Trophoblast cell (in vitro differentiated cells and primary cell): ENCODE measurements at regions not wholly inside any gene's neighbourhood (a gene's known extent, or its start where the extent isn't known, plus 50 kb on each side); places are given as distances from the start of the nearest gene placed in this dataset.
A peak's percentile ranks its signal among the peaks of the same experiment; 100 is the strongest.

Experiments used
- DNase-seq, 2 donors: peaks; one replicate each; pipeline ENCODE4 v3.0.0-alpha.2; 2016
- H2AFZ ChIP-seq: 2 replicates; pipeline ENCODE4 v1.6.1; 2013; ENCODE audit warnings: low read length, moderate library complexity, mild to moderate bottlenecking; ENCODE audit not compliant: insufficient read depth, poor library complexity
- H2AK5ac ChIP-seq: 2 replicates; pipeline ENCODE4 v1.6.1; 2013; ENCODE audit warnings: mild to moderate bottlenecking, low read length
- H2BK120ac ChIP-seq: 2 replicates; pipeline ENCODE4 v1.6.1; 2013; ENCODE audit warnings: low read length, mild to moderate bottlenecking, moderate library complexity; ENCODE audit not compliant: insufficient read depth, poor library complexity
- H2BK12ac ChIP-seq: 2 replicates; pipeline ENCODE4 v1.6.1; 2013; ENCODE audit warnings: mild to moderate bottlenecking, low read length, moderate library complexity
- H2BK5ac ChIP-seq: 2 replicates; pipeline ENCODE4 v1.6.1; 2013; ENCODE audit warnings: low read length, low read depth, moderate library complexity, mild to moderate bottlenecking; ENCODE audit not compliant: poor library complexity
- H3K14ac ChIP-seq: 2 replicates; pipeline ENCODE4 v1.6.1; 2013; ENCODE audit warnings: mild to moderate bottlenecking, low read length
- H3K18ac ChIP-seq: 2 replicates; pipeline ENCODE4 v1.6.1; 2013; ENCODE audit warnings: mild to moderate bottlenecking, low read length
- H3K23ac ChIP-seq: 2 replicates; pipeline ENCODE4 v1.6.1; 2013; ENCODE audit warnings: low read length
- H3K27ac ChIP-seq: 2 replicates; pipeline ENCODE4 v1.5.1; 2013; ENCODE audit warnings: low read depth, mild to moderate bottlenecking, inconsistent platforms, low read length, moderate library complexity
- H3K27me3 ChIP-seq: 2 replicates; pipeline ENCODE4 v1.6.1; 2013; ENCODE audit warnings: inconsistent platforms, mild to moderate bottlenecking, low read length, moderate library complexity; ENCODE audit not compliant: insufficient read depth
- H3K36me3 ChIP-seq, 2 experiments: 1 replicate in 1 of 2; 2 replicates in 1 of 2; pipeline ENCODE4 v1.6.1; 2013; ENCODE audit warnings: low read length in 2 of 2, mild to moderate bottlenecking in 2 of 2, moderate library complexity in 1 of 2; ENCODE audit not compliant: insufficient read depth in 2 of 2, control insufficient read depth in 1 of 2
- H3K4ac ChIP-seq: 2 replicates; pipeline ENCODE4 v1.6.1; 2013; ENCODE audit warnings: low read depth, mild to moderate bottlenecking, low read length, moderate library complexity
- H3K4me1 ChIP-seq, 2 experiments: 1 replicate in 1 of 2; 2 replicates in 1 of 2; pipeline ENCODE4 v1.6.1; 2013; ENCODE audit warnings: low read length in 2 of 2, mild to moderate bottlenecking in 2 of 2, moderate library complexity in 1 of 2; ENCODE audit not compliant: insufficient read depth in 2 of 2, control insufficient read depth in 1 of 2
- H3K4me2 ChIP-seq: 2 replicates; pipeline ENCODE4 v1.6.1; 2013; ENCODE audit warnings: inconsistent platforms, mild to moderate bottlenecking, low read length, moderate library complexity
- H3K4me3 ChIP-seq: 2 replicates; pipeline ENCODE4 v1.5.1; 2013; ENCODE audit warnings: mild to moderate bottlenecking, low read depth, low read length, inconsistent platforms
- H3K79me1 ChIP-seq: one replicate; pipeline ENCODE4 v1.6.1; 2013; ENCODE audit warnings: low read length
- H3K79me2 ChIP-seq: 2 replicates; pipeline ENCODE4 v1.6.1; 2013; ENCODE audit warnings: low read length, mild to moderate bottlenecking; ENCODE audit not compliant: control insufficient read depth, insufficient read depth, poor library complexity
- H3K9ac ChIP-seq: 2 replicates; pipeline ENCODE4 v1.6.1; 2013; ENCODE audit warnings: mild to moderate bottlenecking, low read length
- H3K9me3 ChIP-seq: 2 replicates; pipeline ENCODE4 v1.6.1; 2013; ENCODE audit warnings: low read depth, mild to moderate bottlenecking, control low read depth, inconsistent platforms, low read length; ENCODE audit not compliant: insufficient read depth
- H4K12ac ChIP-seq: 2 replicates; pipeline ENCODE4 v1.6.1; 2013; ENCODE audit warnings: low read depth, mild to moderate bottlenecking, low read length, moderate library complexity
- H4K8ac ChIP-seq: 2 replicates; pipeline ENCODE4 v1.6.1; 2013; ENCODE audit warnings: low read depth, mild to moderate bottlenecking, low read length, moderate library complexity
- H4K91ac ChIP-seq: one replicate; pipeline ENCODE4 v1.6.1; 2013; ENCODE audit warnings: low read depth, mild to moderate bottlenecking, low read length, moderate library complexity
- WGBS: extraction: QIAGEN DNeasy Blood & Tissue Kit; methylation state at CpG from one replicate; pipeline ENCODE4 v1.1.7; 2013; ENCODE audit warnings: missing lambda C conversion rate; ENCODE audit not compliant: insufficient read length, insufficient coverage; ENCODE audit errors: extremely low coverage; 5-methylcytosine and 5-hydroxymethylcytosine counted together

- no peak overlapping the region for H2AK5ac ChIP-seq
- H3K18ac ChIP-seq: no peak overlapping the region
- no peak overlapping the region for H2BK5ac ChIP-seq
- H3K79me1 ChIP-seq: no peaks in the 10 kb centered on the region
- H4K91ac ChIP-seq: no peak overlapping the region
- H2BK120ac ChIP-seq: no peak overlapping the region
- peaks cover 4% of the 10 kb centered on the region for H3K9me3 ChIP-seq
- no peaks in the 10 kb centered on the region for H3K79me2 ChIP-seq
- DNase-seq: no peak
- no peak overlapping the region for H3K4me3 ChIP-seq
- H2AFZ ChIP-seq: no peak overlapping the region
- no peak overlapping the region for H2BK12ac ChIP-seq
- no peaks in the 10 kb centered on the region for H3K27me3 ChIP-seq
- H4K12ac ChIP-seq: no peak overlapping the region
- H4K8ac ChIP-seq: no peak overlapping the region
- H3K4me2 ChIP-seq: no peak overlapping the region
- no peak overlapping the region for H3K23ac ChIP-seq
- no peak overlapping the region for H3K9ac ChIP-seq
- H3K27ac ChIP-seq: no peak overlapping the region
- no peaks in the 10 kb centered on the region for H3K4me1 ChIP-seq
- no CpG with 5 or more reads among the region's 7 CpGs for WGBS
- H3K36me3 ChIP-seq: no peaks in the 10 kb centered on the region
- no peak overlapping the region for H3K4ac ChIP-seq
- H3K14ac ChIP-seq: no peak overlapping the region
Observed at GRCh38 chr2:122138561-122138960, 383.1 kb downstream of the TSN start.

GRCh38 chr2:122139739-122140420, 384.4 kb downstream of the TSN start:
- H2AK5ac ChIP-seq: no peak overlapping the region
- H3K9me3 ChIP-seq: peaks cover 2% of the 10 kb centered on the region
- no peak overlapping the region for H3K4me2 ChIP-seq
- H3K36me3 ChIP-seq: no peaks in the 10 kb centered on the region
- H4K8ac ChIP-seq: no peak overlapping the region
- no peak overlapping the region for H2BK120ac ChIP-seq
- H3K4me1 ChIP-seq: no peaks in the 10 kb centered on the region
- H3K4me3 ChIP-seq: no peak overlapping the region
- H2AFZ ChIP-seq: peak overlapping the region; percentile 72
- H3K27ac ChIP-seq: no peak overlapping the region
- no peaks in the 10 kb centered on the region for H3K79me2 ChIP-seq
- H3K27me3 ChIP-seq: no peaks in the 10 kb centered on the region
- H2BK5ac ChIP-seq: no peak overlapping the region
- DNase-seq: no peak
- no peak overlapping the region for H4K12ac ChIP-seq
- H3K23ac ChIP-seq: no peak overlapping the region
- no peak overlapping the region for H3K4ac ChIP-seq
- no peak overlapping the region for H3K18ac ChIP-seq
- no CpG with 5 or more reads among the region's 11 CpGs for WGBS
- no peak overlapping the region for H2BK12ac ChIP-seq
- no peak overlapping the region for H4K91ac ChIP-seq
- no peak overlapping the region for H3K9ac ChIP-seq
- H3K14ac ChIP-seq: no peak overlapping the region
- no peaks in the 10 kb centered on the region for H3K79me1 ChIP-seq

- no peak overlapping the region for H2BK12ac ChIP-seq
- no peak overlapping the region for H3K27ac ChIP-seq
- H2BK120ac ChIP-seq: no peak overlapping the region
- no peaks in the 10 kb centered on the region for H3K9me3 ChIP-seq
- no peak overlapping the region for H2AFZ ChIP-seq
- H3K4me3 ChIP-seq: no peak overlapping the region
- DNase-seq: no peak
- H3K14ac ChIP-seq: no peak overlapping the region
- WGBS: no CpG with 5 or more reads among the region's 3 CpGs
- H3K27me3 ChIP-seq: no peaks in the 10 kb centered on the region
- no peaks in the 10 kb centered on the region for H3K36me3 ChIP-seq
- no peak overlapping the region for H4K12ac ChIP-seq
- H3K79me2 ChIP-seq: no peaks in the 10 kb centered on the region
- no peak overlapping the region for H2BK5ac ChIP-seq
- no peak overlapping the region for H3K4ac ChIP-seq
- no peak overlapping the region for H3K9ac ChIP-seq
- no peak overlapping the region for H3K23ac ChIP-seq
- H3K18ac ChIP-seq: no peak overlapping the region
- H3K4me1 ChIP-seq: no peaks in the 10 kb centered on the region
- no peak overlapping the region for H4K91ac ChIP-seq
- no peak overlapping the region for H2AK5ac ChIP-seq
- no peak overlapping the region for H3K4me2 ChIP-seq
- H4K8ac ChIP-seq: no peak overlapping the region
- H3K79me1 ChIP-seq: no peaks in the 10 kb centered on the region
Observed at GRCh38 chr2:122144884-122145283, 389.4 kb downstream of the TSN start.

GRCh38 chr2:122145856-122146255, 390.4 kb downstream of the TSN start:
- no CpG with 5 or more reads among the region's 3 CpGs for WGBS
- no peak overlapping the region for H2BK120ac ChIP-seq
- no peak overlapping the region for H3K4ac ChIP-seq
- H4K12ac ChIP-seq: no peak overlapping the region
- no peak overlapping the region for H3K18ac ChIP-seq
- no peak overlapping the region for H2BK12ac ChIP-seq
- no peak overlapping the region for H4K91ac ChIP-seq
- no peaks in the 10 kb centered on the region for H3K36me3 ChIP-seq
- H3K79me1 ChIP-seq: no peaks in the 10 kb centered on the region
- no peak overlapping the region for H3K23ac ChIP-seq
- H3K79me2 ChIP-seq: no peaks in the 10 kb centered on the region
- H3K9me3 ChIP-seq: no peaks in the 10 kb centered on the region
- H2BK5ac ChIP-seq: no peak overlapping the region
- H3K4me3 ChIP-seq: no peak overlapping the region
- no peak overlapping the region for H2AFZ ChIP-seq
- H3K4me2 ChIP-seq: no peak overlapping the region
- H2AK5ac ChIP-seq: no peak overlapping the region
- H3K27me3 ChIP-seq: no peaks in the 10 kb centered on the region
- H3K9ac ChIP-seq: no peak overlapping the region
- no peak overlapping the region for H3K14ac ChIP-seq
- no peaks in the 10 kb centered on the region for H3K4me1 ChIP-seq
- DNase-seq: no peak
- H3K27ac ChIP-seq: no peak overlapping the region
- no peak overlapping the region for H4K8ac ChIP-seq
